ENCODE measurements at regions not wholly inside any gene's neighbourhood (a gene's known extent, or its start where the extent isn't known, plus 50 kb on each side); places are given as distances from the start of the nearest gene placed in this dataset.
"Not testable (repeated sequence)": the region's sequence is repeated elsewhere in the genome, so short reads cannot be mapped to it uniquely, and the experiment has no call there.

- no peak for DNase-seq (ENCODE audit: low read depth)
Measured at GRCh38 chr2:21981127-21981526, 857.4 kb downstream of the TDRD15 start.

DNA sequence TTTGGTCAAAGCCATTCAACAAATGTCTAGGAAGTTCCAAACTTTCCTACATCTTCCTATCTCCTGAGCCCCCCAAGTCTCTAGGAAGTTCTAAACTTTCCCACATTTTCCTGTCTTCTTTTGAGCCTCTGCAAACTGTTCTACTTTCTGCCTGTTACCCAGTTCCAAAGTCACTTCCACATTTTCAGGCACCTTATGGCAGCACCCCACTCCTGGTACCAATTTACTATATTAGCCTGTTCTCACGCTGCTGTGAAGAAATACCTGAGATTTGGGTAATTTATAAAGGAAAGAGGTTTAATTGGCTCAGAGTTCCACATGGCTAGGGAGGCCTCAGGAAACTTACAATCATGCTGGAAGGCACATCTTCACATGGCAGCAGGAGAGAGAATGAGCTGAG lies 869.2 kb downstream of the TDRD15 start:
- DNase-seq (ENCODE audit: low read depth), result no peak

GRCh38 chr2:21996339-21996738 lies 872.6 kb downstream of the TDRD15 start:
- DNase-seq (ENCODE audit: low read depth), result no peak

DNA sequence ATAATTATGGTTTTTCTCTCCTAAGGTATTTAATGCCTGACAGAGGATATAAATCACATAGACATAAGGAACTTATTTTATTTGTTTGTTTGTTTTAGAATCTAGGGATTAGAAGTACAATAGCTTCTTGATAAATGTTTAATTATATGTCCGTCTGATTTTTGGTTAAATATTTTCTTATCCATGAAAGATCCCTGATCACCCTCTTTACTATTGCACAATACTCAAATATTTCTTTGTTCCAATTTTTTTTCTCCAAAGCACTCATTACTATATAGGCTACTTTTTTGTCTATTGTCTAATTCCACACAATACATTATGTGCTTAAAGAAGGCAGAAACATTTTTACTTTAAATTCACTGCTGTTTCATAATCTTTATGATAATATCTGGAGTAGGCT lies 875.8 kb downstream of the TDRD15 start:
- DNase-seq (ENCODE audit: low read depth), result no peak

GRCh38 chr2:22002066-22002465 lies 878.3 kb downstream of the TDRD15 start:
- DNase-seq (ENCODE audit: low read depth), result no peak

DNA sequence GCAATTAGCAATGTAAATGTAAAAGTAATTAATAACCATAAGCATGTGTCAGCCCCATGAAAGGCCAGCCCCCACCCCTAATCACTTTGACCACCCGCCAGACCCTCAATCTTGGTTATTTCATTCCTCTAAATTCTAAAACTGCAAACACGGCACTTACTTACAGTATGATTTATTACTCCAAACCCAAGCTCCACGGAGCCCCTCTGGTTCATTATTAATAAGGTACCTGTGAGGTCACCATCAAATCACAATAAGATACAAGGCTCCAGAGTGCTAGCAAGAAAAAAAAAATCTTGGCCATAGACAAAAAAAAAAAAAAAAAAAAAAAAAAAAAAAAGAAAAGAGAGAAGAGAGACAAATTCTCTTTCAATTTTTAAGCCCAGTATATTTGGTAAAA lies 879.5 kb downstream of the TDRD15 start:
- no peak for DNase-seq (ENCODE audit: low read depth)

DNA sequence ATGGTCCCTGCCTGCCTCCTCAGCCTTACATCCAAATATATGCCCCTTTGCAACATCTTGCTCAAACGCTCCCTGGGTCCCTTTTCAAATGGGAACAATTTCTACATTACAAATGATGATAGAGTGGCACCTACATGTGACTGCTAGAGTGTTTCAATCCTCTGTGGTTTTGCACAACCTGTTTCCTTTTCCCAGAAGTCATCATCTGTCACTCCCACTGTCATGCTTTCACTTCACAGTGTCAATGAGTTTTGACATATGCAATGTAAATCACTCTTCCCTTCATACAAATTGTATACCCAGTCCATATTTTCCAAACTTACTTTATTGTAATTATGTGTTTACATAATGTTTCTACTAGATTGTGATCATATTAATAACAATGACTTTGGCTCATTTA lies 887.3 kb downstream of the TDRD15 start:
- DNase-seq (ENCODE audit: low read depth), result no peak

DNA sequence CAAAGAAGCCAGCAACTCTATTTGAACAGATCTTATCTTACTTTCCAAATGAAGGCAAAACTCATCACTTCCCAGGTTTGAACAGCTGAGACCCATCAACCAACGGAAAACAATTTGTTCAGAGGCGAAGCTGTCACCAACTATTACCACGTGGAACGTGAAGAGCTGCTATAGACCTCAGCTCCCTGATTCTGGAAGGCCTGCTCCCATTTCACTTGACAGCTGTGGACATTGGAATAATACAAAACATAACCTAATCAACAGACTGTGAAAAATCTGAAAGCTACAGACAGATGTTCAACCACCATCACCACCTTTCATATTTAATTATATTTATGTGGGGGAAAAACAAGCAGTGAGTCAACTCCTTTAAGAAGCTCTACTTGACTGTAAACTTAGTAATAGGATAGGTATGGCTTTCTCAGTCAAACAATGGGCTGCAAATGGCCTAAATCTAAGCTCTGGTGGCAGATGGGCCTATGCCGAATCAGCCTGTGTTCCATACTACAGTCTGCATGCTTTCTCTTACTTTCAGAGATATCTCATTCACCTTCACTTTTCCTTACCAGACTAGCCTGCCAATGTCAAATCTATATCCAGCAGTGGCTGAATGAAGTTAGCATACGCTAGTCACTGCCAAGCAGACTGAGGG lies 896.4 kb downstream of the TDRD15 start:
- DNase-seq (ENCODE audit: low read depth), result no peak

DNA sequence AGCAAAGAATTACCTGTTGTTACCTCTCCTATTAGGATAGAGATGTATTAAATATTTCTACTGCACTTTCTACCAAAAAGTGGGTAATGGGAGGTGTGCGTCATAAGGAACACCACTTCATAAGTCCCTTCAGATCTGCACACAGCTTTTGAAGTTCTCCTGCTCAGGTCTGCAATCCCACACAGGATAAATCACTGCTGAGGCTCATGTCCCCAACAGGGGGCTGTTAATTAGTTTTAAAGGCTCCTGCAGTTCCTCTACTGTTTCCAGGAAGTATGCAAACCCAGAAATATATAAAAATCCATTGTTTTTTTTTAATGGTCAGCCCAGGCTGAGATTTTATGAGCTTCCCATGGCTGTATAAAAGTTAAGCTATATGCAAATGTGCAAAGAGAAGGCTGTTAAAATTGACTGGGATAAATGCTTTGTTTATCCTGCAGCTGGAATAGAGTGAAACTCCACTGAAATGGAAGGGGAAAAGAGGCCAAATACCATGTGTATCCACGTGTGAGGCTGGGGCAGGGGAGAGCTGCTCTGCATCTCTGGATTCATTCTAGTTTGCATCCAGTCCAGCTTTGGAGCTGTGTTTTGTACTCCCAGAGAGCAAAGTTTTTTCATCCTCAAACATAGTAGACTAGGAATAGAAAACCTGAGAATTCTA lies 903.7 kb downstream of the TDRD15 start:
- no peak for DNase-seq (ENCODE audit: low read depth)

DNA sequence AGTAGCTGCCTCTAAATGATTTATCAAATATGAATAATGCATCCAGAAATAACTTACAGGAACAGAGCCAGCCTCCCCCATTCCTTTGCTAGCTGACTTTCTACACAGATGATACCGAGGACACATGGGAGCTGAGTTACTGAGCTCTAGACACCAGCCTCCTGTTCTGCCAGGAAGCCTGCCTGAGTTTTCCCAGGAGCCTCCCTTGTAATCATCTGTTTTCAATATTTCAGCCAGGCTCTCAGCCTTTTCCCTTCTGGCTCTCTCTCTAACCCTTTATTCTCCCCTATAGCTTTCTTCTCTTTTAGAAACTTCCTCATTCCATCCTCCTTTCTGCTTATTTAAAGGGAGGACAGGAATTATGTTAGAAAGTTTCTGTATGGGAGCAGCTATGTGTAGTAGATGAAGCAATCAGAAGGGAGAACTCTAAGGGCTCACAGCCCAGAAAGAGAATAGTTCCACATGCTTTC lies 911.6 kb downstream of the TDRD15 start:
- DNase-seq (ENCODE audit: low read depth), result no peak

GRCh38 chr2:22037274-22037673 lies 913.5 kb downstream of the TDRD15 start:
- no peak for DNase-seq (ENCODE audit: low read depth)

GRCh38 chr2:22043784-22044183 lies 920.0 kb downstream of the TDRD15 start:
- no peak for DNase-seq (ENCODE audit: low read depth)

GRCh38 chr2:22055784-22056620 lies 932.2 kb downstream of the TDRD15 start:
- DNase-seq (ENCODE audit: low read depth), result no peak

GRCh38 chr2:22056621-22057132 lies 932.9 kb downstream of the TDRD15 start:
- DNase-seq (ENCODE audit: low read depth), result no peak

DNA sequence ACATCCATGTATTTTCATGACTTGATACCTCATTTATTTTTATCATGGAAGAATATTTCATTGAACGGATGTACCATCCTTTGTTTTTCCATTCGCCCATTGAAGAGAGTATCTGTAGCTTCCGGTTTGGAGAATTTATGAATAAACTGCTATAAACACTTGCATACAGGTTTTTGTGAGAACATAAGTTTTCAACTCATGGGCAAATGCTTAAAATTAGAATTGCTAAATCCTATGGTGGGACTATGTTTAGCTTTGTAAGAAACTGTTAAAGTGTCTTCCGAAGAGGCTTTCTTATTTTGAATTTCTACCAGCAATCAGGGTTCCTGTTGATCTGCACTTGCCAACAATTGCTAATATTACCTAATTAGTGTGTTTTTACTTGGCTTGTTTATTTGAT lies 938.9 kb downstream of the TDRD15 start:
- no peak for DNase-seq (ENCODE audit: low read depth)

DNA sequence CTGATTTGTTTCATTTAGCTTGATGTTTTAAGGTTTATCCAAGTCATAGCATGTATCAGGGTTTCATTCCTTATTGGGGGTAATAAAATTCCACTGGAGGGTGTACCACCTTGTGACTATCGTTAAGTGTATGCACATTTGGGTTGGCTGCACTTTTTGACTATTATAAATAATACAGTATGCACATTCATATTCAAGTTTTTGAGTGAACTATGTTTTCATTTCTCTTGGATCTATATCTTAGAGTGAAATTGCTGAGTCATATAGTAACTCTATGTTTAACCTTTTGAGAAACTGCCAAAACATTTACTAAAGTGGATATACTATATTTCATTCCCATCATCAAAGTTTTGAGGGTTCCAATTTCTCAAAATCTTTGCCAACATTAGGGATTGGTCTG lies 952.7 kb downstream of the TDRD15 start:
- no peak for DNase-seq (ENCODE audit: low read depth)

GRCh38 chr2:22078701-22079100 lies 954.9 kb downstream of the TDRD15 start:
- no peak for DNase-seq (ENCODE audit: low read depth)

DNA sequence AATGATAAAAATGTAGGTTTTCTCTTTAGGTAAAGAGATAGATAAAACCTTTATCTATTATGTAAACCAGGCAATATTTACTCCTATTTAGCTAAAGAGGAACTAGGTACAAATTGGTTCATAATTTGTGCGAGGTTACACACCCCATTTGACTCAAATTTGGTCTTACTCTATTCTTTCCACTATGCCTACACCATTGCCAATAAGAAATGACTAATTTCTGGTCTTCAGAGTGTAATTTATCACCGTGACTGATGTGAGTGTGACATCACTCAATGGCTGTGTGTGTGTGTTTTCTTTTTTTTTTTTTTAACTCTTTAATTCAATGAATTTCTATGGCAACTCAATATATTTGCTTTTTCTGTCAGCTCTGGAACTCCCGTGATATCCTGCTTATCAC lies 955.8 kb downstream of the TDRD15 start:
- no peak for DNase-seq (ENCODE audit: low read depth)

DNA sequence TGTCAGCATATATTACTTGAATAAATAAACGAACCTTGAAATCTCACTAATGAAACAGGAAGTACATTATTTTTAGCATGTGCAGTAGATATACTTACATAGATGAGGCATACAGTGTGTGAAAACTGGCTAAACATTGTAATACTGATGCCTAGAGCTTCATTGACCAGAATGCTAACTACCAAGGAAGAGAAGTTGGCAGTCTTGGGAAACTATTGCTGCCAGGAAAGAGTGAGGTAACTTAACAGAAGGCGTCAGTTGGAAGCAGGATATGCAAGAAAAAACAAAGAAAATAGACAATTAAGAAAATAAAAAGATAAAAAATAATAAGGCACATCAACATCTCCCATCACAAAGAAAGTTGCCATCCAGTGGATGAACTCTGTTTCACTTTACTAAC lies 963.0 kb downstream of the TDRD15 start:
- no peak for DNase-seq (ENCODE audit: low read depth)

DNA sequence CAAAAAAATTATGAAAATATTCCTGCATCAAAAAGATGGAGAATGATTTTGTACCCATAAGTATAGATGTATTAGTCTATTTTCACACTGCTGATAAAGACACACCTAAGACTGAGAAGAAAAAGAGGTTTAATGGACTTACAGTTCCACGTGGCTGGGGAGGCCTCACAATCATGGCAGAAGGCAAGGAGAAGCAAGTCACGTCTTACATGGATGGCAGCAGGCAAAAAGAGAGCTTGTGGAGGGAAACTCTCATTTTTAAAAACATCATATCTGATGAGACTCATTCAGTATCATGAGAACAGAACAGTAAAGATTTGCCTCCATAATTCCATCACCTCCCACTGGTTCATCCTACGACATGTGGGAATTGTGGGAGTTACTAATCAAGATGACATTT lies 979.8 kb downstream of the TDRD15 start:
- not testable (repeated sequence) for DNase-seq (ENCODE audit: low read depth)

GRCh38 chr2:22110244-22110651 lies 986.5 kb downstream of the TDRD15 start:
- DNase-seq (ENCODE audit: low read depth), result no peak

GRCh38 chr2:22124003-22124402 lies 1000.2 kb downstream of the TDRD15 start:
- DNase-seq (ENCODE audit: low read depth), result no peak

- DNase-seq (ENCODE audit: low read depth), result no peak
Measured at GRCh38 chr2:22126106-22126505, 1002.3 kb downstream of the TDRD15 start.
